Naive B cell (primary cell): ENCODE measurements at regions not wholly inside any gene's neighbourhood (a gene's known extent, or its start where the extent isn't known, plus 50 kb on each side); places are given as distances from the start of the nearest gene placed in this dataset.
"Not testable (repeated sequence)": the region's sequence is repeated elsewhere in the genome, so short reads cannot be mapped to it uniquely, and the experiment has no call there.

Source experiments
- ATAC-seq, 2 donors: fragments of 150-1000 bp; cut with Tn5 transposase; 2 replicates each; pipeline ENCODE4 v1.10.0; 2021; ENCODE audit warnings: low read depth in 2 of 2, mild to moderate bottlenecking in 2 of 2, moderate library complexity in 2 of 2
- DNase-seq: peaks from one replicate; pipeline ENCODE4 v3.0.0; 2022
- H3K27ac Mint-ChIP-seq, 6 donors: one replicate each; pipeline ENCODE4 v1.8.0; 2020 to 2022; ENCODE audit warnings: mild to moderate bottlenecking in 6 of 6, mixed read lengths in 6 of 6, moderate library complexity in 5 of 6, inconsistent platforms in 2 of 6
- H3K27me3 Mint-ChIP-seq, 3 donors: one replicate each; pipeline ENCODE4 v1.8.0; 2021 to 2022; ENCODE audit warnings: mixed read lengths in 3 of 3, mild to moderate bottlenecking in 1 of 3
- H3K36me3 Mint-ChIP-seq, 2 donors: one replicate each; pipeline ENCODE4 v1.8.0; 2020 to 2022; ENCODE audit warnings: mixed read lengths in 2 of 2, inconsistent platforms in 1 of 2, mild to moderate bottlenecking in 1 of 2
- H3K4me1 Mint-ChIP-seq, 3 donors: one replicate each; pipeline ENCODE4 v1.8.0; 2020 to 2022; ENCODE audit warnings: mixed read lengths in 3 of 3, inconsistent platforms in 1 of 3, mild to moderate bottlenecking in 1 of 3, moderate library complexity in 1 of 3
- H3K4me3 Mint-ChIP-seq, 8 donors: one replicate each; pipeline ENCODE4 v1.8.0; 2020 to 2022; ENCODE audit warnings: mild to moderate bottlenecking in 8 of 8, mixed read lengths in 8 of 8, moderate library complexity in 8 of 8, inconsistent platforms in 2 of 8
- H3K9me3 Mint-ChIP-seq, 7 donors: one replicate each; pipeline ENCODE4 v1.8.0; 2020 to 2022; ENCODE audit warnings: mixed read lengths in 7 of 7, mild to moderate bottlenecking in 5 of 7, inconsistent platforms in 2 of 7, moderate library complexity in 1 of 7

DNA sequence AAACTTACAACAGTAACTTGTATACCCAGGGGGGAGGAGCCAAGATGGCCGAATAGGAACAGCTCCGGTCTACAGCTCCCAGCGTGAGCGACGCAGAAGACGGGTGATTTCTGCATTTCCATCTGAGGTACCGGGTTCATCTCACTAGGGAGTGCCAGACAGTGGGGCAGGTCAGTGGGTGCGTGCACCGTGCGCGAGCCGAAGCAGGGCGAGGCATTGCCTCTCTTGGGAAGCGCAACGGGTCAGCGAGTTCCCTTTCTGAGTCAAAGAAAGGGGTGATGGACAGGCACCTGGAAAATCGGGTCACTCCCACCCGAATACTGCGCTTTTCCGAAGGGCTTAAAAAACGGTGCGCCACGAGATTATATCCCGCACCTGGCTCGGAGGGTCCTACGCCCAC is 278.8 kb downstream of the FAM47B start:
- not testable (repeated sequence) for H3K4me3 Mint-ChIP-seq, H3K36me3 Mint-ChIP-seq, ATAC-seq, H3K9me3 Mint-ChIP-seq, H3K27ac Mint-ChIP-seq, H3K4me1 Mint-ChIP-seq, DNase-seq, H3K27me3 Mint-ChIP-seq

DNA sequence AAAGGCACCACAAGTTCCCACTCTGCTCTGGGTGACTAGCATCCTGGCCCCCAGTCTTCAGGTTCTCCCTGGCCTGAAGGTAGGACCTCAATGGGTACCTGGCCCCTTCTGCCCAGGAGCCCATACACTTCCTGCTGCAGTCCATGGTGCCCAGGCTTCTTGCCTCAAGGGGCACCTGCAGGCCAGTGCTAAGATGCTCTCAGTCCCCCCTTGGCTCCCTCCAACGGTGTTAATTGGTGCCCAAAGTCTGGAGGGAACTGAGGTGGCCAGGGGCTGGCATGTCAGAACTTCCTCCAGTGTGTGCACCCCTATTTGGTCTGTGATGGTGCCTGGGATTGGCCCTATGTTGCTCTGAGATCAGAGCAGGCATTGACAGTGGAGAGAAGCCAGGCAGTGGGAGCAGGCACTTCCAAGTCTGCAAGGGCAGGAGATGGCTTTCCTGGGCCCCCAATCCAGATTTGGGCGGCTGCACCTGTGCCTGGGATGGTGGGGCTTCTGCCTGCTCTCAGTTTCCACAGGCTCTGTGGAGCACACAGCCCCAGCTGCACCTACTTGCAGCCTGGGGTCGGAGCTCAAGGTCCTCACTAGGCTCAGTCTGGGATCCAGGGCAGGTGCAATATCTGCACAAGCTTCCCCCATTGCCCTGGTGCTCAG is 301.6 kb downstream of the FAM47B start:
- no peak for ATAC-seq
- peaks cover 0 to 12% (median 1%) of the 10 kb centered on the region in 7 donors for H3K9me3 Mint-ChIP-seq
- H3K36me3 Mint-ChIP-seq: no peaks in the 10 kb centered on the region
- DNase-seq: no peak
- no peaks in the 10 kb centered on the region for H3K27me3 Mint-ChIP-seq
- H3K4me3 Mint-ChIP-seq: no peak overlapping the region
- no peak overlapping the region for H3K27ac Mint-ChIP-seq
- H3K4me1 Mint-ChIP-seq: no peaks in the 10 kb centered on the region

DNA sequence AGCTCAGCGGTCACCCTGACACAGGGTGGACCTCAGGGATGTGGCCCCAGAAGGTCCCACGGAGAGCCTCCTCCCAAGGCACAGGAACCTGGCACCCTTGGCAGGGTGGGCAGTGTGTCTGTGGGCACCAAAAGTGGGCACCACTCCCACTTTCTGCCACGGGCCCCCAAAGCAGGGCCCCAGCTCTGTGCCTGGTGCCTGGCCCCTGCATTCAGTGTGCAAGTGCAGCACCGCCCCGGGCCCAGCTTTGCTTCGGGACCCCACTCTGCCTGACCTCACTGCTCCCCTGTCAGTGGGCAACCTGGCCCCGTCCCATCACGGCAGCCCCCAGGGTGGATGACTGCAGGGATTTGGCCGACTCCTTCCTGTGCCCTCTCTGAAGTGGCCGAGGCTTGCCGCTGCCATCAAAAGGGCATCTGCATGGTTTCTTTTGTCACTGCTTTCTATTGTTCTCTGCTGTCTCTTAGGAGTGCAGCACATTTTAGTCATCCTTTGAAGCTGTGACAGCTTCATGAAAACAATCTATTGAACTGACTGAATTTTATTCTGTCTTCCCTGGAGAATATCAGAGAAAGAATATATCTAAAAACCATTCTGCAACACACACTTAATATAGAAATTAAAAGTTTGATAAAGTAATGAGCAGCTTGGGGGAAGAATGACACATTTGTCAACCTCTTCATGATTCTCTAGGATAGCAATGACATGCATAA is 302.4 kb downstream of the FAM47B start:
- ATAC-seq (no peak), DNase-seq (no peak)
- Mint-ChIP-seq H3K27me3 (no peaks in the 10 kb centered on the region), H3K4me1 (no peaks in the 10 kb centered on the region), H3K4me3 (no peak overlapping the region), H3K36me3 (no peaks in the 10 kb centered on the region), H3K27ac (no peak overlapping the region), H3K9me3 (peaks cover 0 to 12% (median 1%) of the 10 kb centered on the region in 7 donors)

DNA sequence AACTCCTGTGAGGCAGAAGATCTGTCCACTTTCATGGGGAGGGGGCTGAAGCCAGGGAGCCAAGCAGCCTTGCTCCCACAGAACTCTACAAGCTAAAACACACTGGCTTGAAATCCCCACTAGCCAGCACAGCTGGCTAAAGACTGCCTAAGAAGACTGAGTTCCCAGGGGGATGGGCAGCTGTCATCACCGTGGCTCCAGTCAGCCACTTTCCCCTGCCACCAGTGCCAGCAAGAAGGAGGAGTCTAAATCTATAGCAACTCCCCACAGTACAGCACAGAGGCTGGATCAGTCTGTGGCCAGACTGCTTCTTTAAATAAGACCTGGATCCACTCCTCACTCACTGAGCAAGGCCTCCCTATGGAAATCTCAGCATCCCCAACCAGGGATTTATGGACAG is 308.6 kb downstream of the FAM47B start:
- Mint-ChIP-seq H3K4me3 (no peak overlapping the region), H3K9me3 (peaks cover 0 to 12% (median 0%) of the 10 kb centered on the region in 7 donors), H3K4me1 (no peaks in the 10 kb centered on the region), H3K27me3 (no peaks in the 10 kb centered on the region), H3K36me3 (no peaks in the 10 kb centered on the region), H3K27ac (no peak overlapping the region)
- ATAC-seq: no peak
- no peak for DNase-seq

DNA sequence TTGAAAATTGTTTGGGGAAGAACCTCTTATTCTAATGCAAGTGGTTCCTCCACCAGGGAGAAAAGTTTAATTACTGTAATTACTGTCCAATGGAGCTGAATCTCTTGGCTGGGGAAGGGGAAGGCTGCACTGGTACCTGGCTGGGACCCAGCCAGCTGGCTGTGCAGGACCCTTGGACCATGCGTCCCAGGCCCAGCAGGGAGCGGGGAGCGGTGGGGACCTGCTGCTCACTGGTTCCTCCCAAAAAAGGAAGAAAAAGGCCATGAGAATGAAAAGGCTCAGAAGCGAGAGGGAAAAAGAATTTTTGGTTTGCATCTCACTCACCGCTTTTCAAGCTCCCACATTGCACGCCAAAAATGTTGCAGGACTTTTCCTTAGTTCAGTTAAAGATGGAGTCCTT is 333.5 kb downstream of the FAM47B start:
- H3K4me1 Mint-ChIP-seq: no peaks in the 10 kb centered on the region
- H3K27me3 Mint-ChIP-seq: no peaks in the 10 kb centered on the region
- ATAC-seq (no peak), DNase-seq (no peak)
- no peak overlapping the region for H3K27ac Mint-ChIP-seq
- H3K4me3 Mint-ChIP-seq: no peak overlapping the region
- peaks cover 0 to 17% (median 3%) of the 10 kb centered on the region in 7 donors for H3K9me3 Mint-ChIP-seq
- H3K36me3 Mint-ChIP-seq: no peaks in the 10 kb centered on the region

DNA sequence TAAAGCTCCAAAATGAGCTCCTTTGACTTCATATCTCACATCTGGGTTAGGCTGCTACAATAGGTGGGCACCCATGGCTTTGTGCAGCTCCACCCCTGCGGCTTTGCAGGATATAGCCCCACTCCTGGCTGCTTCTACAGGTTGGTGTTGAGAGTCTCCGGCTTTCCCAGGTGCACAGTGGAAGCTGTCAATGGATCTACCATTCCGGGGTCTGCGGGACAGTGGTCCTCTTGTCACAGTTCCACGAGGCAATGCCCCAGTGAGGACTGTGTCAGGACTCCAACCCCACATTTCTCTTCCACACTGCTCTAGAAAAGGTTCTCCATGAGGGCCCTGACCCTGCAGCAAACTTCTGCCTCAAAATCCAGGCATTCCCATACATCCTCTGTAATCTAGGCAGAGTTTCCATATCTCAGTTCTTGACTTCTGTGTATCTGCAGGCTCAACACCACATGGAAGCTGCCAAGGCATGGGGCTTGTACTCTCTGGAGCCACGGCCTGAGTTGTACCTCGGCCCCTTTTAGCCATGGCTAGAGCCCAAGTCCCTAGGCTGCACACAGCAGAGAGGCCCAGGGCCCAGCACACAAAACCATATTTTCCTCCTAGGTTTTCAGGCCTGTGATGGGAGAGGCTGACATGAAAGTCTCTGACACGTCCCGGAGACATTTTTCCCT is 342.8 kb downstream of the FAM47B start:
- no peak overlapping the region for H3K4me3 Mint-ChIP-seq
- no peak overlapping the region for H3K27ac Mint-ChIP-seq

DNA sequence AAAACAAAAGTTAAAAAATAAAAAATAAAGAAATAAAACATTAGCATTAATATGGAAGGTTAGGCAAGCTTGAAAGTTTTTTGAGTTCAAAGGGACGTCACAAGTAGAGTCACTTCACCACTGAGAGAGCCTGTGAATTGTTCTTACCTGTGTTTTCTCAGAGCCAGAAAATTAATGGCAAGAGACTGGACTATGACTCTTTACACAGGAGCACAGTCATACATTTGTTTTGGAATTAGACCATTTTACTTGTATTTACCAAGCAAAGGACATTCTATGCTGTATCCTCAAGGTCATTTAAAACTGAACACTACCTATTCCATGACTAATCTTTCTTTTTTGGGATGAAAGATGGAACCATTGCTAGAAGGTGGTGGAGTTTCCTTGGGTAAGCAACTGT is 346.1 kb downstream of the FAM47B start:
- DNase-seq: no peak
- peaks cover 0 to 10% (median 5%) of the 10 kb centered on the region in 7 donors for H3K9me3 Mint-ChIP-seq
- H3K4me1 Mint-ChIP-seq: no peaks in the 10 kb centered on the region
- no peaks in the 10 kb centered on the region for H3K36me3 Mint-ChIP-seq
- ATAC-seq: no peak
- H3K27ac Mint-ChIP-seq: no peak overlapping the region
- no peak overlapping the region for H3K4me3 Mint-ChIP-seq
- no peaks in the 10 kb centered on the region for H3K27me3 Mint-ChIP-seq

More for the DNA sequence above, 342.8 kb downstream of the FAM47B start:
- Mint-ChIP-seq H3K9me3 (peaks cover 0 to 26% (median 6%) of the 10 kb centered on the region in 7 donors), H3K4me1 (no peaks in the 10 kb centered on the region), H3K36me3 (no peaks in the 10 kb centered on the region), H3K27me3 (no peaks in the 10 kb centered on the region)
- DNase-seq: no peak
- ATAC-seq: no peak

DNA sequence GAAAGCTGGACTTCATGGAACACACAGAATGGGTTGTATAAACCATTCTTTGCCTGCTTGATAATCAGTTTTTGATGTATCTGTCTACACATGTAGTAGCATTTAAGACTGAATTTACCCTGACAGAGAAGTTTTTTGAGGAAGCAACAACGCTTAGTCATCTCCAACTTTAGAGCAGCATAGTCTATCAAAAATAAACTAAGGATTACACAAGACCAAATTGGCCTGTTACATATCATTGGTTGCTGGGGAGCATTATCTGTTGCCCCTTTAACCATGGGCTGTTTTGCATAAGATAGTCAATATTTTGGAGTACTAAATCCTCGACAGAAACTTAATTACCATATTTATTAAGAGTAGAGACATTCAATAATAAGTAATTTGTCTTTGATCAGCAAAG is 347.4 kb downstream of the FAM47B start:
- DNase-seq (no peak), ATAC-seq (no peak)
- H3K27me3 Mint-ChIP-seq: no peaks in the 10 kb centered on the region
- H3K4me3 Mint-ChIP-seq: no peak overlapping the region
- H3K27ac Mint-ChIP-seq: no peak overlapping the region
- H3K36me3 Mint-ChIP-seq: no peaks in the 10 kb centered on the region
- peaks cover 0 to 8% (median 6%) of the 10 kb centered on the region in 7 donors for H3K9me3 Mint-ChIP-seq
- no peaks in the 10 kb centered on the region for H3K4me1 Mint-ChIP-seq

DNA sequence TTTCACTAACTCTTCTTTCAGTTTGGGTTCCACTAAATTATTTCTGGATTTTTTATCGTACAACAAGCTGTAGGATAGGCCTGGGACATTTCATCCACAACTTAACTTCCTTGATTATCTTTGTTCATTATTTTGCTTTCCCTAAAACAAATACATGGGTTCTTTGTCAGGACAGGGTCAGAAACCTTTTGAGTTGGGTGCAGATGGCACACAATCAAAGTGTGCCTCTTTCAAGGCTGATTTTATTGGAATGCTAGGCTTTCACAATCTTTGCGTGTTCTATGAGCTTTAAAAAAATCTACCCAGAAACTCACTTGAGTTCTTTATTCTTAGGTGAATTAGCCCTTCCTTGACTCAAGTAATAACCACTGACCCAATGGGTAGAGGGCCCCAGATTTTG is 348.4 kb downstream of the FAM47B start:
- no peak overlapping the region for H3K27ac Mint-ChIP-seq
- H3K4me1 Mint-ChIP-seq: no peaks in the 10 kb centered on the region
- no peaks in the 10 kb centered on the region for H3K27me3 Mint-ChIP-seq
- no peak overlapping the region for H3K4me3 Mint-ChIP-seq
- DNase-seq (no peak), ATAC-seq (no peak)
- H3K36me3 Mint-ChIP-seq: no peaks in the 10 kb centered on the region
- H3K9me3 Mint-ChIP-seq: peaks cover 0 to 7% (median 5%) of the 10 kb centered on the region in 7 donors

DNA sequence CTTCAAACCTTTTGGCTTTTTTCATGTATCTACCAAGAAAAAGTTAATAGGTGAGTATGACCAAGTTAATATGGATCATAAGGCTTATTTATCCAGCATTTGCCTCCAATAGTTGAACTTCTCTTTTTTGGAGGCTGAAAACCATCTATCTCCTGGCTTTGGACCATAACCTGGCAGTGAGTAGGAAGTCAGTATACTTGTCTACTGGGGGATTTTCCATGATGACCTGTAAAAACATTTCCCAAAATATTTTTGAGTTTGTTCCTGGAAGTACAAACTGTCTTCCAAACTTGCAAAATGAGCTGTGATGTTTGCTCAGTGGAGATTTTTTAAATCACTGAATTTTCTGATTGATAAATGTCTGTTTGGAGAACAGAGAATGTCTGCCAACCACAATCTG is 349.9 kb downstream of the FAM47B start:
- Mint-ChIP-seq H3K9me3 (peaks cover 0 to 8% (median 3%) of the 10 kb centered on the region in 7 donors), H3K27me3 (no peaks in the 10 kb centered on the region), H3K27ac (no peak overlapping the region), H3K4me1 (no peaks in the 10 kb centered on the region), H3K4me3 (no peak overlapping the region), H3K36me3 (no peaks in the 10 kb centered on the region)
- DNase-seq (no peak), ATAC-seq (no peak)

DNA sequence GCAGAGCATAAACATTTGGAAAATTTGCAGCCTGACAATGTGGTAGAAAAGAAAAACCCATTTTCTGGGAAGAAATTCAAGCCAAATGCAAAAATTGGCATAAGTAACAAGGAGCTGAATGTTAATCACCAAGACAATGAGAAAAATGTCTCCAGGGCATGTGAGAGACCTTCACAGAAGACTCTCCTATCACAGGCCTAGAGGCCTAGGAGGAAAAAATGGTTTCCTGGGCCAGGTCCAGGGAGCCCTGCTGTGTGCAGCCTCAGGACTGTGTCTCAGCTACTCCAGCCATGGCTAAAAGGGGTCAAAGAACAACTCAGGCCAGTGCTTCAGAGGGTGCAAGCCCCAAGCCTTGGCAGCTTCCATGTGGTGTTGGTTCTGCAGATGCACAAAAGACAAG is 362.4 kb downstream of the FAM47B start:
- not testable (repeated sequence) for H3K27me3 Mint-ChIP-seq, H3K36me3 Mint-ChIP-seq, DNase-seq, ATAC-seq, H3K4me1 Mint-ChIP-seq, H3K4me3 Mint-ChIP-seq, H3K27ac Mint-ChIP-seq
- peaks cover 1 to 36% (median 15%) of the 10 kb centered on the region in 7 donors for H3K9me3 Mint-ChIP-seq

DNA sequence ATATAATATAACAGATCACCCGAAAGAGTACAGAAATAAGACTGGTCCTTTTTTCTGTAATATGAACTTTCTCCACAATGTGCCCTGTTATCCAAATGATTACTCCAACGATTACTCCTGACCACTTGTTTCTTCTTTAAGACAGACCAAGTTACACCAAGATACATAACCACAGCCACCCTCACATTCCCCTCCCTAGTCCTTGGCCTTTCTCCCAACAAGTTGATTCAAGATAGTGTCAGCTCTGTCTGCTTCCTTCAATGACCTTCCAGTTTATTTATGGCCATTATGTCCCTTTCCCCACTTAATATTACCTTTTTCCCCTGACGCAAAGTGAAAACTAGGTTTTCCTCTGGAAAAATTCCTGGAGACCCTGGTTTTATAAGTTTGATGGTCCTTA is 397.2 kb downstream of the FAM47B start:
- ATAC-seq (no peak), DNase-seq (no peak)
- no peak overlapping the region for H3K27ac Mint-ChIP-seq
- H3K36me3 Mint-ChIP-seq: no peaks in the 10 kb centered on the region
- peaks cover 0 to 10% (median 2%) of the 10 kb centered on the region in 7 donors for H3K9me3 Mint-ChIP-seq
- H3K27me3 Mint-ChIP-seq: no peaks in the 10 kb centered on the region
- no peaks in the 10 kb centered on the region for H3K4me1 Mint-ChIP-seq
- H3K4me3 Mint-ChIP-seq: no peak overlapping the region

DNA sequence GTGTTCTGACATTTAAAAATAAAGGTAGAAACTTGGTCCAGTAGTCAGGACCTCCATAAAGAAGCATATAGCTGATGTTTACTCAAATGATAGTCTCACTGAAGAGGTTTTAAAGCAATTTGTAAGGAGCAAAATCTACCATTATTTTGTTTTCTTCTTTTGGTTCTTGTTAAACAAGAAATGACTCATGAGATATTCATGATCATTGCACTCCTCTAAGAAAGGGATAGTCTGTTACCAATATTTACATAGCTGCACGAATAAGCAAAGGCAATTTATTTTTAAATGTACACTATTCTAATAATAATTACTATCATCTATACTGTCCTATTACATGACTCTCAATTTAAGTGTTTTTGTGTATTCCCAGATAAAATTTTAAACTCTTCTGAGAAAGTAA is 397.9 kb downstream of the FAM47B start:
- no peaks in the 10 kb centered on the region for H3K27me3 Mint-ChIP-seq
- H3K4me1 Mint-ChIP-seq: no peaks in the 10 kb centered on the region
- H3K9me3 Mint-ChIP-seq: peaks cover 0 to 10% (median 2%) of the 10 kb centered on the region in 7 donors
- no peak overlapping the region for H3K27ac Mint-ChIP-seq
- H3K36me3 Mint-ChIP-seq: no peaks in the 10 kb centered on the region
- DNase-seq (no peak), ATAC-seq (no peak)
- H3K4me3 Mint-ChIP-seq: no peak overlapping the region

DNA sequence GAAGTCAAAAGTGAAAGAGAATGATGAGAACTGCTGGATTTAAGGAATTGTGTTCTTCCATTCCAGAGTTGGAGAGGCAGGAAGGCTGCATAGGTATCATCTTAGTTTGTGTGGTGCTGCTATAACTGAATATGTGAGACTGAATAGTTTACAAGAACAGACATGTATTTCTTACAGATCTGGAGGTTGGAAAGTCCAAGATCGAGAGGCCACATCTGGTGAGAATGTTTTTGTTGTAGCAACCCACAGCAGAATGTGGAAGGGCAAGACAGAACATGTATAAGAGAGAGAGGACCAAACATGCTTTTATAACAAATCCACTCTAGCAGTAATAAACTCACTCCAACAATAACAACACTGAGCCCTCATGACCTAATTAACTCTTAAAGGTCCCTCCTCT is 408.6 kb downstream of the FAM47B start:
- Mint-ChIP-seq H3K27ac (no peak overlapping the region), H3K9me3 (peaks cover 5 to 21% (median 9%) of the 10 kb centered on the region in 7 donors), H3K36me3 (no peaks in the 10 kb centered on the region), H3K4me1 (no peaks in the 10 kb centered on the region), H3K27me3 (no peaks in the 10 kb centered on the region), H3K4me3 (no peak overlapping the region)
- no peak for DNase-seq
- no peak for ATAC-seq
